CD4-positive, alpha-beta T cell treated with Interleukin-10 for 1 hour (primary cell): ENCODE measurements at regions not wholly inside any gene's neighbourhood (a gene's known extent, or its start where the extent isn't known, plus 50 kb on each side); places are given as distances from the start of the nearest gene placed in this dataset.
"Not testable (repeated sequence)": the region's sequence is repeated elsewhere in the genome, so short reads cannot be mapped to it uniquely, and the experiment has no call there.

Source experiments
- DNase-seq: peaks from one replicate; pipeline ENCODE4 v3.0.0-alpha.2; 2020

DNA sequence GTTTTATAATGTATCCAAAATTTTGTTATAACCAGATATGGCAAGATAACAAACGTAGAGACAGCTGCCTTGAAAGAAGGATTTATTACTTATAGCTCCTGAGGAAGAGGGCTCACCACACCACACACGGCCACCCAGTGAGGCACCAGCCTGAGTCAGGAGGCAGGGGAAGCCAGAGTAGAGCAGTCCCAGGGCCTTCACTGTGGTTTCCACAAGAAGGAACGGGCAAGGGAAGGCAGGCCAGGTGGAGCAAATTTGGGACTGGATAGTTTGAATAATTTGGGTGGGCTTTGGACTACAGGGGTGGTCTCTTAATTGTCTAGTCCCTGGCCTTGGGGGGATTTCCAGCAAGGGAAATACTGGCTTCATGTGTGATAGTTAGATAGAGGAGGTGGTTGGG is 72.5 kb downstream of the RRAGC start:
- DNase-seq = no peak

DNA sequence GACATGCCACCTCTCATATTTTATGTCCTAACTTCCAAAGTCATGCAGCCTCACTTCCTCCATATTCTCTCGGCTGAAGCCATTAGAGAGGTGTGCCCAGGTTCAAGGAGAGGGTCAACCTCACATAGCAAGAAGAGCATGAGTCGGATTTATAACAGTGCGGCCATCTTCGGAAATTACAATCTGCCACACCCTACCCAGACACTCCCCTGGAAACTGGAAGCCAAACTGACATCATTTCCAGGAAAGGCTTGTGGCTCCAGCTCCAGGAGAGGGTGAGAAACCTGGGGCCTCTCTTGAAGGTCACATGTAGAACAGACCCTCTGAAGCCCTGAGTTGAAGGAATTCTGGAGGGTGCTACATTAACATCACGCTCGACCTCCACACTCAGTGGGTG is 73.5 kb downstream of the RRAGC start:
- DNase-seq = no peak

DNA sequence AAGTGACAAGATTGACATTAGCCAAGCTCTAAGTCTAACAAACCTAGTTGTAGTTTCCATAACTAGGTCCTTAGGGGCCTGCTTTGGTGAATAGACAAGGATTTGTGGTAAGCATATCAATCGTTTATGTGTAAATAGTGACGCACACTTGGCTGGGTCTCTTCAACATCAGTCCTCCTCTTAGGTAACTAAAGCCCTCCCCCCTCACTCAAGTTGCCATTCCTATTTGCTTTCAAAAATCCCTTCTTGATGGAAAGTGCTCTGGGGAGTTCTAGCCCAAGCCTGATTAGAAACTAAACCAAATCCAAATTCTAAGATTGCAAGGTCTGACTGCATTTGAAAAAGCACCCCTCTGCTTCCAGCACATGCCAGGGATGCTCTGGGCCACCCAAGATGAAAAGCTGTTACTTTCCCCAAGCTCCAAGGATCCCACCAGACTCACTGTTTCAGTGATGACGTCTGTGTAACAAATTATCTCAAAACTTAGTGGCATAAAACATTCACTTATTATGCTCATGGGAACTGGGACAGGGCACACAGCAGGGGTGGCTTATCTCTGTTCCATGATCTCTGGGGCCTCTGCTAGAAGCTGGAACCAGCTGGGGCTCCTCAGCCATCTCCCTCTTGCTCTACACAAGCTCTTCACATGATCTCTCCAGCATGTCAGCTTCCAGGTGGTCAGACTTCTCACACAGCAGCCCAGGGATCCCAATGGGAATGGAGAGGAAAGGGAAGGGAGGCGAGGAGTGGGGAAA is 74.1 kb downstream of the RRAGC start:
- no peak for DNase-seq

- DNase-seq = no peak
Measured at GRCh38 chr1:38784452-38785284, 74.9 kb downstream of the RRAGC start.

DNA sequence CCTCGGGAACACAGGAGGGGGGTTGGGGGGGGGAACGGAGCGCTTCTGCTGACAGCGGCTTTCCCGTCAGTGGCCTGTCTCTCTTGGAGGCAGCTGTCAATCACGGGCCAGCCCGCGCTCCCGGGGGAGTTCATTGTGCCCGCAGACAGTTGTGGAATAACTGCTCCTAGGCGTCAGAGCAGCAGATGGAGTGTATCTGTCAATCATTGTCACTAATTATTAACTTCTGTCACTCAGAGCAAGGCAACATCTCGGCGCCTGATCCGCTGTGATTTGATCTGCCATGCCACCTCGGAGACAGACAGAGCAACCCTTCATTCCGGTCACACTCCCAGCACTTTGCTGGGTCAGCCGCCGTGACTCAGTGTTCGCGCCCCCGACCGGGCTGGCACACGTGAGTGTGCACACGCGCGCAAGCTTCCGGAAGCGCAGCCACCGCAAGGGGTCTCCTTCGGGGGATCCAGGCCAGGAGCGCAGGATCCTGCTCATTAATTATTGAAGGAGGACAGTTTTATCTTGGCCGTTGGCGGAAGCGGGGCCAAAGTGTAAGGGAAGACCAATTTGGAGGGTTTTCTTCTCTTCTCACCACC is 75.8 kb downstream of the RRAGC start:
- no peak for DNase-seq

GRCh38 chr1:38781872-38782617 is 77.5 kb downstream of the RRAGC start:
- no peak for DNase-seq

DNA sequence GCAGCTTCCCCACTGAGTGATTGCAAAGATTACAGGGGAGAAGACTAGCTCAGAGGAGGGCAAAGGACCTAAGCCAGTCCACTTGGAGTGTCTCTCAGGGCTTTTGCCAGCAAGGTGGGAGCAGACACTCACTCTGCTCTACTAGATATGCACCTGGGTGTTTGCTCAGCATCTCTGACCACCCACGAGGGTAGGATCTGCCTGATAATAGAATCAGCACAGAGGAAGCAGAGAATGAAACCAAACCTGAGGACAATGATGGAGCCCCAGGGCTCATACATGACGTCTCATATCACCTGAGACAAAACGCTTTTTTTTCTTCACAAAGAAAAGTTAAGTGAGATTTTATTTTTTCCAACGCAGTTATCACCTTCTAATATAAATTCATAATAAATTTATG is 79.4 kb downstream of the RRAGC start:
- DNase-seq = no peak

DNA sequence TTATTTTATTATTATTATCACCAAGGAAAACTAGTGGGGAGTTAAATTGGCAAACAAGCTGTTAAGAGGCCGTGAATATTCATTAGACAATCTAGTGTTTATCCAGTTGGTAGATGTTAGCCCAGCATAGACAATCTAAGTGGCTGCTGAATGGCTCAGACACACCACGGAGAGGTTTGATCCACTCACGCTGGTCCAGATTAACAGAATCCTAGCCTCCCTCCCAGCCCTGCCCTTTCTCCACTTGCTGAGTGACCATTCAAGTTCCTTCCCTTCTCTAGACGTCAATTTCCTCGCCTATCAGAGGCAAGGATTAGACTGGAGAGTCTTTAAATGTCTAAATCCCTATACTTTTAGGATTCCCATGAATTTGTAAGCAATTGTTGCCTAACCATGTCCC is 80.1 kb downstream of the RRAGC start:
- DNase-seq = no peak

DNA sequence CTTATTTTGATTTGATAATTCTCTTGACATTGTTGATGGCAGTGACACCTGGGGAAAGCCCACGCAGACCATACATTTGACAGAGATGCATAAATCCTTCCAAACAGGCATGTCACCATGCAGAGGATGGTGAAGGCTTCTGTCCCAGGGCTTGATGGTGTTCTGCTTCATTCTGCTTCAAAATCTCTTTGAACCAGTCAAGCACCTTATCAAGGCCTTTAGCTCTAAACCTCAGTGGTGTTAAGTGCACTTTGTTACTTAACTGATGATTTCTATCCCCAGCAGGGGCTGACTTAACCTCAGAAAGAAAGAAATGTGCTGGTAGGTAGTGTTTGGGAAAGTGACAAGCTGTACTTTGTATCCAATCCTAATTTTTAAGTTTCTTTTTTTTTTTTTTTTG is 81.1 kb downstream of the RRAGC start:
- DNase-seq = no peak

GRCh38 chr1:38778051-38778450 is 81.5 kb downstream of the RRAGC start:
- no peak for DNase-seq

DNA sequence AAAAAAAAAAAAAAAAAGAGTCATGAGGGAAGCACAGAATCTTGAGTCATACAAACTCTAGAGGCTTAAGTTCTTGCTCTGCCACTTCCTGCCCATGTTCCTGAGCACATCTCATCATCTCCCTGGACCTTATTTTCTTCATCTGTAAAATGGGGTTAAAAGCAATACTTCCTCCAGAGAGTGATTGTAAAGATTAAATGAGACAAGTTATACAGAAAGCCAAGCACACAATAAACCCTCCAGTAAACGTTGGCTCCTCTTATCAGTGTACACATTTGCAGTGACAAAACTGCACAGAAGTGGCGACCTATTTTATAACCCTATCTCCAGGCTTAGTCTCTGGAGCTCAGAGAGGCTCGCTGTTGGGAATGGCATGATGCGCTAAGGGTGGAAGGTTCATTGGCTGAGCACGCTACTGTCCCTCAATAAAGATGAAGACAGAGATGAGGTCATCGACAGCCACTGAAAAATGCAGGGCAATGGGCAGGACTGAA is 82.1 kb downstream of the RRAGC start:
- DNase-seq = no peak

- DNase-seq = no peak
Measured at GRCh38 chr1:38776466-38777065, 83.0 kb downstream of the RRAGC start.

DNA sequence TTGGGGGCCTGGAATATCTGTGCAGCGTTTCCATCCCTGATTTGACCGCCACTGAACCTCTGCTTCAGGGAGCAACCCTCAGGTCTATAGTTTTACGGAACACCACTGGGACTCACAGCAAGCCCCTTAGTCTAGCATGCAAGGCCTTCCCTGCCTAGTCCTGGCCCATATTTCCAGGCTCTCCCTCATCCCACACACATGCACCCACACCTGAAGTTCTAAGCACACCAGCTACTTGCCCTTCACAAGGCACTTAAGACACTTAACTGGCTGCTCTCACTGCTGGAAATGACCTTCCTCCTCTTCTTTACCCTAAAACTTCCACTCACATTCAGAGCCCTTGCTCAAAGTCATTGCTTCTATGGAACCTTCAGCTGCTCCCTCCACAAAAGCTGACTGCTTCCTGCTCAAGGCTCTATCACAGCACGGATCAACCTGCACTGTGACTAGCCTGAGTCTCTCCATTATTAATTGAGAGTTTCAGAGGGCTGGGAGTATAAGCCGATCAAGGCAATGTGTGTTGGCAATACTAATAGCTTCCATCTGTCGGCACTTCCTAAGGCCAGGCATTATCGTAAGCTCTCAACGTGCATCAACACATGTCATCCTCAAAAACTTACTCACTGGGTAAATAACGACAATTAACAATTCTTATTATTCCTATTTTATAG is 84.3 kb downstream of the RRAGC start:
- no peak for DNase-seq

- no peak for DNase-seq
Measured at GRCh38 chr1:38773483-38773882, 86.1 kb downstream of the RRAGC start.

DNA sequence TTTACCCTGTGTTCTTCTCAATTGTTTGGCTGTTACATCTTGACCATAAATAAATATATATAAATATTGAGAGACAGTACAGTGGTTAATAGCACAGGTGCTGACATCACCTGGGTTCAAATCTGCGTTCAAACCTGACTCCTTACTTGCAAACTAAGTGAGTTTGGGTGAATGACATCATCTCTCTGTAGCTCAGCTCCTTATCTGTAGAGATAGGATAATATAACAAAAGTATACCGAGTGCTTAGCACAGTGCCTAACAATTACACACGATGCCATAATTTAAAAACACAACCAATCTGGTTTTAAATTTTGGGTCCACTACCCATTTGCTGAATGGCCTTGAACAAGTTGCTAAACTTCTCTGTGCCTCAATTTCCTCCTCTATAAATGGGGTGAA is 86.6 kb downstream of the RRAGC start:
- DNase-seq = no peak

GRCh38 chr1:38772026-38772425 is 87.5 kb downstream of the RRAGC start:
- DNase-seq = no peak

DNA sequence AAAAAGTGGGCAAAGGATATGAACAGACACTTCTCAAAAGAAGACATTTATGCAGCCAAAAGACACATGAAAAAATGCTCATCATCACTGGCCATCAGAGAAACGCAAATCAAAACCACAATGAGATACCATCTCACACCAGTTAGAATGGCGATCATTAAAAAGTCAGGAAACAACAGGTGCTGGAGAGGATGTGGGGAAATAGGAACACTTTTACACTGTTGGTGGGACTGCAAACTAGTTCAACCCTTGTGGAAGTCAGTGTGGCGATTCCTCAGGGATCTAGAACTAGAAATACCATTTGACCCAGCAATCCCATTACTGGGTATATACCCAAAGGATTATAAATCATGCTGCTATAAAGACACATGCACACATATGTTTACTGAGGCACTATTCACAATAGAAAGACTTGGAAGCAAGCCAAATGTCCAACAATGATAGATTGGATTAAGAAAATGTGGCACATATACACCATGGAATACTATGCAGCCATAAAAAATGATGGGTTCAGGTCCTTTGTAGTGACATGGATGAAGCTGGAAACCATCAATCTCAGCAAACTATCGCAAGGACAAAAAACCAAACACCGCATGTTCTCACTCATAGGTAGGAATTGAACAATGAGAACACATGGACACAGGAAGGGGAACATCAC is 88.9 kb downstream of the RRAGC start:
- not testable (repeated sequence) for DNase-seq

- DNase-seq = no peak
Measured at GRCh38 chr1:38766125-38766524, 93.4 kb downstream of the RRAGC start.

- DNase-seq = no peak
Measured at GRCh38 chr1:38763121-38763520, 96.5 kb downstream of the RRAGC start.

DNA sequence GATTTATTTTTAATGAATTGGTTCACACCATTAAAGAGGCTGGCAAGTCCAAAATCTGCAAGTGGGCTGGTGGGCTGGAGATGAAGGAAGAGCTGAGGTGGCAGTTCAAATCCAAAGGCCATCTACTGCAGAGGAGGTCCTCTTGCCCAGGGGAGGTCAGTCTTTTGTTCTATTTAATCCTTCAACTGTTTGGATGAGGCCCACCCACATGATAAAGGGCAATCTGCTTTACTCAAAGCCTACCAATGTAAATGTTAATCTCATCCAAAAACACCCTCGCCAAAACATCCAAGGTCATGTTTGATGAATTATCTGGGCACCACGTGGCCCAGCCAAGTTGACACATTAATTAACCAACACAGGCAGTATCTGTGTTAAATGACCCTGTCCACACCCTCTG is 99.0 kb downstream of the RRAGC start:
- DNase-seq = no peak

DNA sequence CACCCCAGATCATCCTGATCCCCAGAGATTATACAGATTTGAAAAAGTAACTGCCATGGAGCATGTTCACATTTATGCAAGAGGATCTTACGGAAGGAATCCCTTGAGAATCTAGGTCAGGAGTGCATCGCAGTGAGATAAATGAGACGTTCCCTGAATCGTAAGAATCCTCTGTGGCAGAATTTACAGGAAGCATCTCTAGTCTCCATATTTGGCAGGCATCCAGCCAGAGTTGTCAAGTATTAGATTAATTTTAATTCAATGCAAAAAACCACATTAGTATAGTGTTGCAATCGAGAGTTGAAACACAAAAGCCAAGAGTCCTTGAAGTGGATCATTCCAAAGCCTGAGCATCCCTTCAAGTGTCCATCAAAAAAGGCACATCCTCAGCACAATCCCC is 100.8 kb downstream of the RRAGC start:
- DNase-seq = no peak
